Transverse colon (tissue), 4 donors: ENCODE measurements at regions not wholly inside any gene's neighbourhood (a gene's known extent, or its start where the extent isn't known, plus 50 kb on each side); places are given as distances from the start of the nearest gene placed in this dataset.

Experiments
- DNase-seq: peaks from one replicate; pipeline ENCODE4 v3.0.0-alpha.2; 2019
- H3K27ac ChIP-seq, 4 donors: fragments of 200-600 bp; sonication (generic); 2 replicates each; pipeline ENCODE4 v1.5.1; 2016 to 2018; ENCODE audit warnings: inconsistent platforms in 4 of 4
- H3K27me3 ChIP-seq: fragments of 200-600 bp; sonication (generic); 2 replicates; pipeline ENCODE4 v1.5.1; 2017; ENCODE audit warnings: inconsistent platforms
- H3K36me3 ChIP-seq, 4 donors: fragments of 200-600 bp; sonication (generic); 2 replicates each; pipeline ENCODE4 v1.5.1; 2017 to 2019; ENCODE audit warnings: inconsistent platforms in 4 of 4
- H3K4me1 ChIP-seq, 4 donors: fragments of 200-600 bp; sonication (generic); 2 replicates each; pipeline ENCODE4 v1.5.1; 2017 to 2020; ENCODE audit warnings: inconsistent platforms in 4 of 4
- H3K4me3 ChIP-seq, 4 donors: fragments of 200-600 bp; sonication (generic); 1 replicate in 1 of 4; 2 replicates in 3 of 4; pipeline versions ENCODE4 v1.5.1 to v1.6.1; 2017 to 2019; ENCODE audit warnings: inconsistent platforms in 4 of 4
- H3K9me3 ChIP-seq, 2 donors: fragments of 200-600 bp; sonication (generic); 2 replicates each; pipeline ENCODE4 v1.5.1; 2017 to 2019; ENCODE audit warnings: inconsistent platforms in 2 of 2
- CTCF ChIP-seq, 5 experiments: fragments of 200-600 bp in 3 of 5; fragments of 450-650 bp in 2 of 5; sonication (generic) in 3 of 5; IDR thresholded peaks; 1 replicate in 2 of 5; 2 replicates in 3 of 5; pipeline ENCODE4 v1.5.1; 2016 to 2017; ENCODE audit warnings: antibody characterized with exemption in 5 of 5, inconsistent platforms in 3 of 5, mild to moderate bottlenecking in 2 of 5, moderate library complexity in 1 of 5
- EP300 ChIP-seq: sonication (generic); formaldehyde crosslinking; IDR thresholded peaks from one replicate; pipeline ENCODE4 v1.6.1; 2017; ENCODE audit warnings: antibody characterized with exemption, low read depth
- POLR2A ChIP-seq: fragments of 450-650 bp; IDR thresholded peaks from one replicate; pipeline ENCODE4 v1.6.1; 2016; ENCODE audit warnings: antibody characterized with exemption, mild to moderate bottlenecking, moderate library complexity
- POLR2AphosphoS5 ChIP-seq, 3 donors: sonication (generic); formaldehyde crosslinking; IDR thresholded peaks; one replicate each; pipeline ENCODE4 v1.6.1; 2016; ENCODE audit warnings: antibody characterized with exemption in 3 of 3
- WGBS, 2 donors: methylation state at CpG; one replicate each; pipeline ENCODE4 v1.1.5; 2018; ENCODE audit warnings: low coverage in 1 of 2; 5-methylcytosine and 5-hydroxymethylcytosine counted together
- in situ Hi-C, 4 donors: fragments of 200-750 bp; cut with MboI; loops; one replicate each; pipeline versions ENCODE4 v1.15.0 to v1.15.1; 2017; ENCODE audit warnings: low sequenced_read_pairs in 3 of 4, low pct_ligation_motif_present in 1 of 4, low pct_unique_long_range_greater_than_20kb in 1 of 4
- intact Hi-C: fragments of 100-400 bp; cut with DNase I; formaldehyde crosslinking; loops from one replicate; pipeline ENCODE4 v1.15.1; 2023; ENCODE audit warnings: low total_unique reads

- Histone ChIP-seq H3K4me1 (no peaks in the 10 kb centered on the region), H3K9me3 (no peaks in the 10 kb centered on the region), H3K27ac (no peak overlapping the region), H3K27me3 (peaks cover 19% of the 10 kb centered on the region), H3K4me3 (no peak overlapping the region), H3K36me3 (no peaks in the 10 kb centered on the region)
- intact Hi-C loops (no loop called here), in situ Hi-C loops (no loop called here)
- DNase-seq: no peak
- 79% methylated on average over 7 of the region's 7 CpGs; no CpG with 5 or more reads in 1 of the 2 donors for WGBS, 2 donors
- TF ChIP-seq CTCF (IDR thresholded peaks at IDR 0.05): no peak
These were observed 138.9 kb upstream of the LINGO1 start for GRCh38 chr15:77771616-77772015.

GRCh38 chr15:77769700-77770099, 137.0 kb upstream of the LINGO1 start:
- intact Hi-C loops: no loop called here
- TF ChIP-seq POLR2A (no peak), CTCF (IDR thresholded peaks at IDR 0.05) (no peak), POLR2AphosphoS5 (IDR thresholded peaks at IDR 0.05) (no peak), EP300 (no peak)

GRCh38 chr15:77768521-77769078, 135.9 kb upstream of the LINGO1 start:
- no peak overlapping the region for H3K27ac ChIP-seq
- H3K27me3 ChIP-seq: peaks cover 31% of the 10 kb centered on the region
- no peak overlapping the region for H3K4me3 ChIP-seq
- no peak for DNase-seq
- H3K4me1 ChIP-seq: no peaks in the 10 kb centered on the region
- no peaks in the 10 kb centered on the region for H3K36me3 ChIP-seq
- 52 to 57% methylated on average over 6 to 7 of the region's 7 CpGs for WGBS, 2 donors
- intact Hi-C loops: no loop called here
- H3K9me3 ChIP-seq: no peaks in the 10 kb centered on the region
- in situ Hi-C loops: no loop called here
- no peak for TF ChIP-seq EP300
- no peak for TF ChIP-seq POLR2AphosphoS5 (IDR thresholded peaks at IDR 0.05)

More at GRCh38 chr15:77769700-77770099, 137.0 kb upstream of the LINGO1 start:
- in situ Hi-C loops: no loop called here
- Histone ChIP-seq H3K27me3 (peaks cover 25% of the 10 kb centered on the region), H3K36me3 (no peaks in the 10 kb centered on the region), H3K4me3 (no peak overlapping the region), H3K4me1 (no peaks in the 10 kb centered on the region), H3K27ac (no peak overlapping the region), H3K9me3 (no peaks in the 10 kb centered on the region)
- WGBS, 2 donors: 69% methylated on average over 7 of the region's 7 CpGs; no CpG with 5 or more reads in 1 of the 2 donors
- DNase-seq: no peak

- H3K36me3 ChIP-seq: no peaks in the 10 kb centered on the region
- no peaks in the 10 kb centered on the region for H3K9me3 ChIP-seq
- no peak overlapping the region for H3K27ac ChIP-seq
- no peaks in the 10 kb centered on the region for H3K4me1 ChIP-seq
- intact Hi-C loops (no loop called here), in situ Hi-C loops (no loop called here)
- peaks cover 31% of the 10 kb centered on the region for H3K27me3 ChIP-seq
- TF ChIP-seq POLR2AphosphoS5 (IDR thresholded peaks at IDR 0.05) (no peak), POLR2A (no peak)
- WGBS, 2 donors: 50 to 70% methylated on average over 2 to 5 of the region's 5 CpGs
- no peak overlapping the region for H3K4me3 ChIP-seq
- no peak for DNase-seq
These were observed 135.4 kb upstream of the LINGO1 start for GRCh38 chr15:77768107-77768506.

GRCh38 chr15:77764095-77764494, 131.4 kb upstream of the LINGO1 start:
- Histone ChIP-seq H3K36me3 (no peaks in the 10 kb centered on the region), H3K9me3 (no peaks in the 10 kb centered on the region), H3K27ac (no peak overlapping the region), H3K4me3 (no peak overlapping the region), H3K4me1 (no peaks in the 10 kb centered on the region), H3K27me3 (peaks cover 27% of the 10 kb centered on the region)
- no peak for TF ChIP-seq EP300
- no peak for TF ChIP-seq POLR2A
- no peak for TF ChIP-seq POLR2AphosphoS5 (IDR thresholded peaks at IDR 0.05)
- TF ChIP-seq CTCF (IDR thresholded peaks at IDR 0.05): no peak
- intact Hi-C loops (no loop called here), in situ Hi-C loops (no loop called here)
- no peak for DNase-seq
- 69 to 79% methylated on average over 2 to 4 of the region's 4 CpGs for WGBS, 2 donors
